ENCODE measurements at regions not wholly inside any gene's neighbourhood (a gene's known extent, or its start where the extent isn't known, plus 50 kb on each side); places are given as distances from the start of the nearest gene placed in this dataset.

DNA sequence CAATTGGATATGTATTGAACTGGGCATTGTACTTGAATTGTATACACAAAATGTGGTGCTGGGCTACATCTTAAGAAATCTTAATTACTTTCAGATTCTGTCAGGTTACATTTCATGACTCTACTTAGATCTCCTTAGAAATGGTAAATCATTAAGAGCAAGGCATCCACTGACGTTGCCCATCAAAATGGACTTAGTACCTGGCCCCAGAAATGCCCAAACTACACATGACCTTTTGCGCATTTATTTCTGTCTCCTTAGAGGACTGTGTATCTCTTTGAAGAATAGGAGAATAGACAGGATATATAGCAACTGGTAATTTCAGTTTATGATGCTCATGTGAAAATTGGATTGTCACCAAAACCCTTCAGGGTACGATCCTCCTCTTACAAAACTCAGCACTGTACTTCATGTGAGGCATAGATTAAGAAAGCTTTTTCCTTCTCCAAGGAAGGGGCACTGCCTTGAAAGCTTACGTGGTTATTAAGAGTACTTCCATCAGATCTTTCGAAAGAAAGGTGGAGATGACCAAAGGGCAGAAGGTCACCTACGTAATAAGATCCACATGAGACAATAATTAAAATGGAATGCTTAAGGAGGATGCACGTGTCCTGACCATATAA is 61.4 kb upstream of the BMP2 start:
- ATAC-seq (ENCODE audit: low FRiP score) (no peak), DNase-seq (ENCODE audit: low spot score) (no peak)
- TF ChIP-seq, protein P1, sequence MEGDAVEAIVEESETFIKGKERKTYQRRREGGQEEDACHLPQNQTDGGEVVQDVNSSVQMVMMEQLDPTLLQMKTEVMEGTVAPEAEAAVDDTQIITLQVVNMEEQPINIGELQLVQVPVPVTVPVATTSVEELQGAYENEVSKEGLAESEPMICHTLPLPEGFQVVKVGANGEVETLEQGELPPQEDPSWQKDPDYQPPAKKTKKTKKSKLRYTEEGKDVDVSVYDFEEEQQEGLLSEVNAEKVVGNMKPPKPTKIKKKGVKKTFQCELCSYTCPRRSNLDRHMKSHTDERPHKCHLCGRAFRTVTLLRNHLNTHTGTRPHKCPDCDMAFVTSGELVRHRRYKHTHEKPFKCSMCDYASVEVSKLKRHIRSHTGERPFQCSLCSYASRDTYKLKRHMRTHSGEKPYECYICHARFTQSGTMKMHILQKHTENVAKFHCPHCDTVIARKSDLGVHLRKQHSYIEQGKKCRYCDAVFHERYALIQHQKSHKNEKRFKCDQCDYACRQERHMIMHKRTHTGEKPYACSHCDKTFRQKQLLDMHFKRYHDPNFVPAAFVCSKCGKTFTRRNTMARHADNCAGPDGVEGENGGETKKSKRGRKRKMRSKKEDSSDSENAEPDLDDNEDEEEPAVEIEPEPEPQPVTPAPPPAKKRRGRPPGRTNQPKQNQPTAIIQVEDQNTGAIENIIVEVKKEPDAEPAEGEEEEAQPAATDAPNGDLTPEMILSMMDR (IDR thresholded peaks at IDR 0.05) = no peak

DNA sequence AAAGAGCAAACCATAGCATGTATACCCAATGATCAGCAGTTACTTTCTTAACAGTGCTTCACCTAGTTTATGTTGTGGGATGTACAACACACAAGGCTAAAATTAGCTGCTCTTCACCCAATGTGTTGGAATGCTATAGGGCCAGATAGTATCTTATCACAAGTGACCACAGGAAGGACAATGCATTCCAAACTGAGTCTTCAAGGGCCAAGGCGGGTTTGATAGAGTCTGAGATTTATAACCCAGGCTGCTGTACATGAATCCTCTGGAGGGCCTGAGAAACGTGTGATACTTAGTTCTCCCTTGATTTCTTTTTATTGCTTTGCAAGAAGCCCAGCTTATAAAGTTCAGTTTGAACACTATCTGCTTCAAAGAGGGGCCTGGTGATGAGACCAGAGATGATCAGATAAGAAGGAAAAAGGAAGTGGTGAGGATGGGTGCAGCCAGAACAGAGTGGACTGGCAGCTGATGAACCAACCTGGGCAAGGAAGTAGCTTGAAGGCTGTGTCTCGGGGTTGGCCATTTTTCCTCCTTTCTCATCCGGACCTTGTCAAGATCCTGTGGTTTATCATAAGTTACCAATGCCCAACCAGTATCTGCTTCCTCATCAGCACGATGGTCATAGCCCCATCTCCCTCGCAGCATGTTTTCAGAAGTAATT is 62.2 kb upstream of the BMP2 start:
- DNase-seq (ENCODE audit: low spot score) (no peak), ATAC-seq (ENCODE audit: low FRiP score) (no peak)
- TF ChIP-seq, protein P1 (IDR thresholded peaks at IDR 0.05) = no peak

DNA sequence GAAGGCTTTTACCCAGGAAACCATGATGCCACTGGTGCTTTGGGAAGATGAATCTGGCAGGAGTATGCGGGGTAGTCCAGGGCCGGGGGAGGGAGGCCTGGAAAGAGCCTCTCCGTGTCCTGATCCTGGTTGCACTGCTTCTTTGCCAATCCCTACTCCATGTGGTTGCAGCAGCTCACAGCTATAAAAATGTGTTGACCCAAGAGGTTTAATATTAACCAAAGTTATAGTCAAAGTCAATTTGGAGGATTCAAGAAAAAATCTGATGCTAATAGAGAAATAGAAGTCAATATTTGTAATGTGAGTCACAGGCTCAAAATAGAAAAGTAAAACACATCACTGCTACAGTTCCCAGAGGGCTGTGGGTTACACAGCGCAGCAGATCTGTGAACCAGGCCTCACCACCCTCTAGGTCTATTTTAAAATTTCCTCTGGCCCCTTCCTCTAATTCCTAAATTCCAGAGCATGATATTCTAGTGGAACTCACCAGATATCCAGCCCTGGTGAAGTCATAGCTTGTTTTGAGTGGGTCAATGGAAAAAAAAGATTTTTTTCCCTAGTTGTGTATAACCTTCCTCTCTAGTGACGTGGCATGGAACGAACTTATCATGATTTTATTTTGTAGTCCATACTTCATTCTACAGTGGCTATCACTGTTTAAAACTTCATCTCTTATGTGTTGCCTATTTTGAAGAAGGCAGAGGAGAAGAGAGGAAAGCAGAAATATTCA is 63.2 kb upstream of the BMP2 start:
- TF ChIP-seq, protein P1 (IDR thresholded peaks at IDR 0.05) = no peak
- DNase-seq (ENCODE audit: low spot score) (no peak), ATAC-seq (ENCODE audit: low FRiP score) (peak; percentile 38)

DNA sequence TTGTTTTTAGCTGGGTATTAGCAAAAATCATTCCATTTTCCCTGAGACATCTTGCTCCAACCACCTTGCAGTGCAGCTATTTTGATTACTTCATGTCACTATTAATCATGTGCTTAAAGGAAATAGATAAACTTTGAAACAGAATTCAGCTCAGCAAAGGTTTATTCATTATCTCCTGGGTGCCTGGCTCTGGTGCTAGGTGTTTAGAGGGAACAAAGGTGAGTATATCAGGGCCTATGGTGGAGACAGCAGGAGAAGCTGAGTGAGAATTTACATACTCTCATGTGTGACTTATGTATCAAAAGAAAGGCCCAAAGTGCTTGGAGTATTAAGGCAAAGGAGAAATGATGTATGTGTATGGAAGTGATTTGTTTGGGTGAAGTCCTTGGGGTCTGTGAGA is 63.8 kb upstream of the BMP2 start:
- TF ChIP-seq, protein P1 (IDR thresholded peaks at IDR 0.05) = no peak
- DNase-seq (ENCODE audit: low spot score) = no peak
- ATAC-seq (ENCODE audit: low FRiP score) = no peak

DNA sequence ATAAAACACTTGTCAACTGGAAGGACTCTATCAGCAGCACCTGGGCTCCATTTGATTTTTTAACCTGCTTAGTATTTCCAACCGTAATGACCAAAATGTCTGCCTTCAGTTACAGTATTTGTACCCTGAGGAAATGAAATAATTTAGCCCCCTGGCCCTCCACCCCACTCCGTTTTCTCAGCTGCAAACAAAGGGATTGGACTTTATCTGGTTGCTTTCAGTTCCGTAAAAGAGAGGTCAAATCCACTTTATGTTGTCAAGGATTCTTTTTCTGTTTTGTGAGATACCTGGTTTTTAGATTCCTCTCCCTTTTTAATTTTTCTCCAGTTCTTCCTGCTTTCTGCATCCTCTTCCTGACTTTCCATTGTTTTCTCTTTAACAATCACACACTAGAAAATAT is 64.4 kb upstream of the BMP2 start:
- TF ChIP-seq, protein P1 (IDR thresholded peaks at IDR 0.05) = no peak
- ATAC-seq (ENCODE audit: low FRiP score) (no peak), DNase-seq (ENCODE audit: low spot score) (no peak)

DNA sequence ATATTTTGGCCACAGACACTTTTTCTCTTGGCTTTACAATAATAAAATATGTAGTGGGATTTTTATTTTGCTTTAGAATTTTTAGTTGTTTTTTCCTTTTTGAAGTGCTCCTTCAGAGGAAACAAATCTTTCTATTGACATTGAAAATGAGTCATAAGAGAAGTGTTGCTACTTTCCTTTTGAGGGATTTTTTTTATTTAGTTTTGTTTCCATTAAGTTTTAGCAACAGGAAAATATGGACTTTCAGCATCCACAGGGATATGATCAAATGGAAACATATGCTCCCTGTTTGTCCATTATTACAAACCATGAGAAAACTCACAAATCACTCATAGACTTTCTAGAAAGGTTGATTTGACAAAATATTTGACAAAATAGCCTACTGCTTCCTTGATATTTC is 65.3 kb upstream of the BMP2 start:
- no peak for ATAC-seq (ENCODE audit: low FRiP score)
- no peak for DNase-seq (ENCODE audit: low spot score)
- TF ChIP-seq, protein P1 (IDR thresholded peaks at IDR 0.05) = no peak

All from omental fat pad (tissue), 3 donors.